Activated CD4-positive, alpha-beta T cell treated with anti-CD3 and anti-CD28 coated beads, Interleukin-2, amount 50 U/mL, for 48 hours (primary cell): ENCODE measurements at regions not wholly inside any gene's neighbourhood (a gene's known extent, or its start where the extent isn't known, plus 50 kb on each side); places are given as distances from the start of the nearest gene placed in this dataset.
"Not testable (repeated sequence)": the region's sequence is repeated elsewhere in the genome, so short reads cannot be mapped to it uniquely, and the experiment has no call there.

Experiments used
- DNase-seq, 2 experiments: peaks; one replicate each; pipeline ENCODE4 v3.0.0-alpha.2; 2020

GRCh38 chr17:54524501-54524900 is 376.2 kb upstream of the TOM1L1 start:
- DNase-seq: no peak

- no peak for DNase-seq
Measured at GRCh38 chr17:54527941-54528340, 372.7 kb upstream of the TOM1L1 start.

- no peak for DNase-seq
Measured at GRCh38 chr17:54530398-54530797, 370.3 kb upstream of the TOM1L1 start.

- no peak for DNase-seq
Measured at GRCh38 chr17:54536306-54536705, 364.3 kb upstream of the TOM1L1 start.

GRCh38 chr17:54537656-54538055 is 363.0 kb upstream of the TOM1L1 start:
- DNase-seq: no peak

- DNase-seq: no peak
Measured at GRCh38 chr17:54544249-54544648, 356.4 kb upstream of the TOM1L1 start.

DNA sequence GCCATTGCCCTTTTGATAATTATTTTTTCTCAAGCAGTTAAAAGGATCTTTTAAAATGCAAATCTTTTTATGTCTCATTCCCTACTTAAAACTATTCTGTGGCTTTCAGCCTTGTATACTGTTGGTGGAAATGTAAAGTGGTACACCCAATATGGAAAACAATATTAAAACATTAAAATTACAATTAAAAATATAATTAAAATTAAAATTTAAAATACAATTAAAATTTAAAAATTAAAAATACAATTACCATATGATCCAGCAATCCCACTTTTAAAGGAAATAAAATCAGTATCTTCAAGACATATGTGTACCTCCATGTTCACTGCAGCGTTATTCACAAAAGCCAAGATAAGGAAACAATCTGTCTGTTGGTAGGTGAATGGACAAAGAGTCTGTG is 340.8 kb upstream of the TOM1L1 start:
- no peak for DNase-seq

DNA sequence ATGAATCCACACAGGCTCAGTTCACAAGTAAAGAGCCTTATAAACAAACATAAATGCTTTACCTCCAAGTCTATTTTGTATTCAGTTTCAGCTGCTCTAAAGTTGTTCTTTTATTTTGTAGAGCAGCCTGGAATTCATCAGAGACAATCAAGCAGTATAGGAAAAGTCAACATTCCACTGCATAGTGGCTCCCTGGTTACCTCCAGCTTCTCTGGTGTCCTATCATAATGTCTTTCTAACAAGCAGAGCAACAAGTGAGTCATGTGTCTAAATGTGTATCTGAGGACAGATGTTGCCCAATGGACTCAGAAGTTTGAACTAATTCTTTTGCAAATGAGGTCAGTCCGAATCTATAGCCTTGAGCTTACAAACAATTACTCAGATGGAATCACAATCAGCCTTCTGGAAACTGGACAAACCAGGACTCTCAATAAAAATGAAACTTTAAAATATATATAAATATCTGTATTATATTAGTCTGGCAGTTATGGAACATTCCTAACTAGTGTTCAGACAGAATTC is 292.0 kb upstream of the TOM1L1 start:
- no peak for DNase-seq

- DNase-seq: no peak
Measured at GRCh38 chr17:54620399-54620978, 280.2 kb upstream of the TOM1L1 start.

GRCh38 chr17:54623746-54624145 is 276.9 kb upstream of the TOM1L1 start:
- DNase-seq: no peak

DNA sequence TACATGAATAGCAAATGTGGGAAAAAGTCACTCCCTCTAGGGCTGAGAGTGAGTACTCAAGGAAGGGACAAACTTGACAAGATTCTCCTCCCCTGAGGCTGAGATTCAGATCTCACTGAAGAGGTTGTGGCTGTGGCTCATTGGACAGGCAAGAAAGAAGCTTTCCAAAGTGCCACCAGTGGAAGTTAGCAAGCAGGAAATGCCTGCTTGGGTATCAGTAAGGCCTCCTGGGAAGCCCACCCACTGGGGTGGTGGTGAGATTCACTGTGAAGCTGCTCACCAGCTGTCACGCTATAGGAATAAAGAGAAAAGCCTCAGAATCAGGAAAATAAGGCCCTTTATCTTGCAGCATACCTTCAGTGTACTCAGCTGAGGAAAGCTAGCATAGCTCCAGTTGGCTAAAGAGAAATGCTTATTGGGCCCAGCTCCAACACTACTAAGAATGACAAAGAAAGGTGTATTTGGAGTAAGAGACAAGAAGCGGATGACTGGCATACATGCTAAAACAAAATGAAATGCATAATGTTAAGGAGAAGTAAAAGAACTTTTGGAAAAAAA is 274.4 kb upstream of the TOM1L1 start:
- DNase-seq: no peak

DNA sequence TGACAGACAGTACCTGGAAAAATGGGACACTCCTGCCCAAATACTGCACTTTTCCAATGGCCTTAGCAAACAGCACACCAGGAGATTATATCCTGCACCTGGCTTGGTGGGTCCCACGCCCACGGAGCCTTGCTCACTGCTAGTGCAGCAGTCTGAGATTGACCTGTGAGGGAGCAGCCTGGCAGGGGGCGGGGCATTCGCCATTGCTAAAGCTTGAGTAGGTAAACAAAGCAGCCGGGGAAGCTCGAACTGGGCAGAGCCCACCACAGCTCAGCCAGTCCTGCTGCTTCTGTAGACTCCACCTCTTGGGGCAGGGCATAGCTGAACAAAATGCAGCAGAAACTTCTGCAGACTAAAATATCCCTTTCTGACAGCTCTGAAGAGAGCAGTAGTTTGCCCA is 261.2 kb upstream of the TOM1L1 start:
- DNase-seq: not testable (repeated sequence)

DNA sequence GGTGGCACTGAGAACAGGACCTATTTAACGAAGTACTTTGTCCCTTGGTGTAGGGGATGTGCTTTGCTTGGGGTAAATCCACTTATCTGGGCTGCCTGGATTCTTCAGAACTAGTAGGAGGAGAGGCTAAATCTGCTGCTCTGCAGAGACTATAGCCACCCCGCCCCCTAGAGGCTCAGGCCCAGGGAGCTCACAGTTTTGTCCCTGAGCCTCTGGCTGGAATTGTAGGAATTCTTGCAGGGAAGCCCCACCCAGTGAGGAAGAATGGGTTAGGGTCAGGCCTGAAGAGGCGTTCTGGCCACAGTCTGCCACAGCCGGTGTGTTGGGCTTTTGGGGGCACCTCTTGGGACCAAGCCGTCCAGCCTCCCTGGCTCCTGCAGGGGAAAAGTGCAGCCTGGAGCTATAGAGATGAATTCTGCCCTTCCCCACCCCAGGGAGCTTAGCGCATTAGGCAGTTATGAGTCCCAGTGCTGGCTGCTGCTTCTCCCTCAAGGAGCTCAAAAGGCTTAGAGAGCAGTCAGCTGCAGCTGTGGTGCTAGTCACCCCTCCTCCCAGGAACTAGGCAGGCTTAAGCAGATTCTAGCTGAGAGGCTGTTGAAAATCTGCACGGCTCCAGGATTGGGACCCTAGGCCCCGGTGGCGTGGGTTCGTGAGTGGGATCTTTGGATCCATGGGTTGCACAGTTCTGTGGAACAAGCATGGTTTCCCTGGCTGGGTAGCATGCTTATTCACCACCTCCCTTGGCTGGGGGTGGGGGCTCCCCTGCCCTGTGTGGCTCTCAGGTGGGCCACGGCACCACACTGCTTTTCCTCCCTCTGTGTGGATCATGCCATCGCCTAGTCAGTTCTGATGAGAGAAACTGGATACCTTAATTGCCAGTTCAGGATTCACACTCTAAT is 237.4 kb upstream of the TOM1L1 start:
- DNase-seq: no peak

DNA sequence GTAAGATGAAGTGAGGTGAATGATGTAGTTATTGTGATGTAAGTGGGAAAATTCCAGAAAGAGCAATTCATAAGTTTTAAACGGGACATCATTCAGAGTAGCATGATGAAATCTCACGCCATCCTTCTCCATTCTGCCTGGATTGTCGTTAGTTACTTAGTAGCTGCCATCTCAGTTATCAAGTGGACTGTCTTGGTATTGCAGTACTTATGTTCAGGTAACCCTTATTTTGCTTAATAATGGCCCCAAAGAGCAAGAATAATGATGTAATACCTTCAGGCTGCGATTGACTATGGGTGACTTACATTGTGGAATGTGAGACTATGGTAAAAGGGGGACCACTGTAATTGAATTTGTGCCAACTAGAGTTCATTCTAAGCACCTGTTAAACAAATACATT is 234.1 kb upstream of the TOM1L1 start:
- no peak for DNase-seq

DNA sequence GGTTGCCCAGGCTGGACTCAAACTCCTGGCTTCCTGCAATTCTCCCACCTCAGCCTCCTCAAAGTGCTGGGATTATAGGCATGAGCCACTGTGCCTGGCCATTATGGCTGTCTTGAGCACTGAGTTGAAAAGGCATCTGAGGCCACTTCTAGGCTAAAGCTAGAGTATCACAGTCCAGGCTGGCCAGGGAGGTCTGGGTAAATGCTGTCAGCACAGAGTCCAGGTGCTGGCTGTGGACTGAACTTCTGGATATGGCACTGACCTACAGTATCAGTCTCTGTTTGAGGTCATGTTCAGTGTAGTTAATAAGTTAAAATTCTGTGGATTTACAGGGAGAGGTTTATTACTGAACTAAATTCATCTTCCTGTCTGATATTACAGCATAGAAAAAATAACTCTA is 222.5 kb upstream of the TOM1L1 start:
- no peak for DNase-seq

- DNase-seq: no peak
Measured at GRCh38 chr17:54680410-54680809, 220.2 kb upstream of the TOM1L1 start.

GRCh38 chr17:54694287-54694887 is 206.3 kb upstream of the TOM1L1 start:
- DNase-seq: no peak

DNA sequence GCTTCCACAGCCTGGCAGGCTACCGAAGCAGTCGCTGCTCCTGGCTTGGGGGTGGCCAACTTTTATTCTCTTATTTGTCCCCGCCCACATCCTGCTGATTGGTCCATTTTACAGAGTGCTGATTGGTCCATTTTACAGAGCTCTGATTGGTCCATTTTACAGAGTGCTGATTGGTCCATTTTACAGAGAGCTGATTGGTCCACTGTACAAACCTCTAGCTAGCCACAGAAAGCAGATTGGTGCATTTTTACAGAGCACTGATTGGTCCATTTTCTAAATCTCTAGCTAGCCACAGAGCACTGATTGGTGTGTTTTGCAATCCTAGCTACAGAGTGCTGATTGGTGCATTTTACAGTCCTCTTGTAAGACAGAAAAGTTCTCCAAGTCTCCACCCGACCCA is 187.9 kb upstream of the TOM1L1 start:
- not testable (repeated sequence) for DNase-seq

GRCh38 chr17:54718286-54718685 is 182.4 kb upstream of the TOM1L1 start:
- no peak for DNase-seq

GRCh38 chr17:54727624-54728023 is 173.0 kb upstream of the TOM1L1 start:
- no peak for DNase-seq

DNA sequence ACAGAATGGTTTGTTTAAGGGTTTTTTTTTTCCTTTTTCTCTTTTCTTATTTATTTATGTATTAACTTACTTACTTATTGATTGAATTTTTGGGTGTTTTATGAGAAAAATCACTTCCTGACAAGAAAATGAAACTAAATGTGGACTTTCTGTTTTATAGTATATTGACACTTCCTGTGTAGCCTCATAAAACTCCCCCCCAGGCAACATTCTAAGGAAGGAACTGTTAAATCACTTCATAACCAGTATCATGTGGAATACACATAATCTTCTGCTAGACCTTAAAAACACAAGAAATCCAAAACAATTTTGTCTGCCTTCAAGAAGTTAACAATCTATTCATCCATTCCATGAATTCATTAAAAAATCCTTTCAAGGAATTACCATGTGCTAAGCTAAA is 164.1 kb upstream of the TOM1L1 start:
- no peak for DNase-seq

DNA sequence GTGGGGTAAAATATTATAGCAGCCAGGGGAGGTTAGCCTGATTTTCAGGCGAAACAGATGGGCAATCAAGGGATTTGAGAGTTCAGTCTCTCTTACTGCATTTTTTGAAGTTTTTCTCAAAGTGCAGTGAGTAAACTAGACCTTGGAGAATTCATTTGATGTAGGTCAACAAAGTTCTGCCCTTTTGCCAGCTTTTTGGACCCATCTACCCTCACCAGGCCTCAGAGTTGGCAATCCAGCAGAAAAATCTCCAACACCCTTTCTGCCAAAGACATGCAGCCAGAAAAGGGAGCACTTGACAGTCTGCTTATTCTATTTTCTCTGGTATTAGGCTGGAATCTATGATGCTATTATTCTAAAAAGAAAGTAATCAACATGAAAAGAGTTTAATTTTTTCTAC is 162.2 kb upstream of the TOM1L1 start:
- DNase-seq: no peak

DNA sequence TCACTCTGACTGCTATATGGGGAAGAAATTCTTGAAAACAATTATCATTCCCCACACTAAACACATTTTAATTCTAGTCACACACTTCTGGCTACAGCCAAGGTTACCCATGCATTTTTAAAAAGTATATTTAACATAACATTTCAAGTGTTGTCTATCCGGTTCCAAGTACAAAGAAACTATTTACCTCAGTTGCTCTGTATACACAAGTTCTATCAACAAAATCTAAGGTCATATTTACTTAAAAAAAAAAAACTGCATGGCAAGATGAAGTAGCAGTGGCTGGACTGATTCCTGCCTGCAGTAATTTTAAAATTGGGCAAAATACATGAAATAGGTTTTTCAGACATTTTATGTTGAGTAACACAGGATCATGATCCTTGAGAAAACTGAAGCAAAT is 155.9 kb upstream of the TOM1L1 start:
- no peak for DNase-seq

DNA sequence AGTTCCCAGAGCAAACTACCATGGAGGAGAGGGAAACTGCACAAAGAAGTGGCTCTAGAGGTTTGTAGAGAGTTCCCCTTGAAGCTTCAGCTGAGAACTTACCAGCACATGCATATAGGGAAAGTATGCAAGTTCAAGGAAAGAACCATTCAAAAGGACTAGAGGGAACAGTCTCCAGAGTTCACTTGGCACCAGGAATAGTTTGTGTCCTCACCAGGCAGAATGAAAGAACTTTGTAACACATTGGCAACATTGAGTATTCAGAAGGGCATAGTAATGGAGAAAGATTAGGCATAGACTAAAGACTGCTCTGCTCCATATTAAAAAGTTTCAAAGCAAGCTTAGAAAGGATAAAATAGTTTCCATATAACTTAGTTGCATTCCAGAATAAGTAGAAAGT is 155.4 kb upstream of the TOM1L1 start:
- DNase-seq: no peak
